COLO668 (cell line): ENCODE measurements at regions not wholly inside any gene's neighbourhood (a gene's known extent, or its start where the extent isn't known, plus 50 kb on each side); places are given as distances from the start of the nearest gene placed in this dataset.
"Not testable (repeated sequence)": the region's sequence is repeated elsewhere in the genome, so short reads cannot be mapped to it uniquely, and the experiment has no call there.

Experiments
- DNase-seq: peaks from one replicate; lab custom pipeline; 2025; ENCODE audit not compliant: unreplicated experiment; lab: John Stamatoyannopoulos, UW

GRCh38 chr4:149048451-149049143 is 606.4 kb upstream of the NR3C2 start:
- no peak for DNase-seq

GRCh38 chr4:149047368-149047767 is 605.2 kb upstream of the NR3C2 start:
- DNase-seq = no peak

- DNase-seq = no peak
Measured at GRCh38 chr4:149045731-149046130, 603.5 kb upstream of the NR3C2 start.

- not testable (repeated sequence) for DNase-seq
Measured at GRCh38 chr4:149039786-149040185, 597.6 kb upstream of the NR3C2 start.

- no peak for DNase-seq
Measured at GRCh38 chr4:149031399-149031798, 589.2 kb upstream of the NR3C2 start.

- peak; percentile 4 for DNase-seq
Measured at GRCh38 chr4:149029056-149029651, 586.9 kb upstream of the NR3C2 start.

- DNase-seq = no peak
Measured at GRCh38 chr4:149026696-149027095, 584.5 kb upstream of the NR3C2 start.

GRCh38 chr4:149017002-149017734 is 575.0 kb upstream of the NR3C2 start:
- DNase-seq = no peak

GRCh38 chr4:149009223-149009622 is 567.0 kb upstream of the NR3C2 start:
- no peak for DNase-seq

GRCh38 chr4:149008415-149009025 is 566.3 kb upstream of the NR3C2 start:
- no peak for DNase-seq

GRCh38 chr4:149005191-149005590 is 563.0 kb upstream of the NR3C2 start:
- no peak for DNase-seq

GRCh38 chr4:148999924-149000323 is 557.7 kb upstream of the NR3C2 start:
- DNase-seq = no peak

- no peak for DNase-seq
Measured at GRCh38 chr4:148998719-148999118, 556.5 kb upstream of the NR3C2 start.

- DNase-seq = no peak
Measured at GRCh38 chr4:148986951-148987350, 544.7 kb upstream of the NR3C2 start.

GRCh38 chr4:148984951-148985350 is 542.7 kb upstream of the NR3C2 start:
- no peak for DNase-seq

GRCh38 chr4:148982200-148982599 is 540.0 kb upstream of the NR3C2 start:
- no peak for DNase-seq

- DNase-seq = no peak
Measured at GRCh38 chr4:148980782-148981480, 538.7 kb upstream of the NR3C2 start.

GRCh38 chr4:148978301-148978700 is 536.1 kb upstream of the NR3C2 start:
- no peak for DNase-seq

- no peak for DNase-seq
Measured at GRCh38 chr4:148975464-148975863, 533.2 kb upstream of the NR3C2 start.

GRCh38 chr4:148965080-148965479 is 522.9 kb upstream of the NR3C2 start:
- DNase-seq = no peak

- no peak for DNase-seq
Measured at GRCh38 chr4:148964456-148964855, 522.2 kb upstream of the NR3C2 start.
